ENCODE measurements at regions not wholly inside any gene's neighbourhood (a gene's known extent, or its start where the extent isn't known, plus 50 kb on each side); places are given as distances from the start of the nearest gene placed in this dataset.

DNA sequence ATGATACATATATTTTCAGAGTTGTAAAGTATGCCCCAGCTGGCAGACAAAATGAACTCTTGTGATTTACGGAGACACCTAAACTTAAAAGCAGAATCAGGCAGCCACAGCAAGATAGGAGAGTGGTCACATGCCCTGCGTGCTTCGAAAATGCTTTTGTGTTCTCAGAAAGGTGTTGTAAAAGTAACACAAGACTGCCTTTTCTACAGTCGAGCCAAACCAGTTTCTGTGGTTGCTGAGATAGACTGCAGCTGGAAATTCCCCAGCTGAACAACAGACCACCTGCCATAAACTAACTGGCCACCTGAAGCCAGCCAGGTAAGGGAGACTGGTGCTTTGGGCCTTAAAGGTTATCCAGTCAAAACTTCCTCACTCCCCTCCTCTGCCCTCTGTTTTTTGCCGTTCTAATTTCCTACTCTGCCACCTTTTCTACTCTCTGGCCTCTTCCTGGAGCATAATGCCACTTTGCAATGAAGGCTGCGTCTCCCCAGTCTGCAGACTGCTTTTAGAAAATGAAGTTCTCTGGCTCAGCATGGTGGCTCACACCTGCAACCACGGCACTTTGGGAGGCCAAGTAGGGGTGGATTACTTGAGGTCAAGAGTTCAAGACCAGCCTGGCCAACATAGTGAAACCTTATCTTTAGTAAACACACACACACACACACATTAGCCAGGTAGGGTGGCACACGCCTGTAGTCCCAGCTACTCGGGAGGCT lies 381.2 kb upstream of the SLITRK1 start:
- no peak for TF ChIP-seq POLR2A (IDR thresholded peaks at IDR 0.05; ENCODE audit: low read length)
- no peak for TF ChIP-seq GATA1 (IDR thresholded peaks at IDR 0.05; ENCODE audit: low read depth, low read length)

DNA sequence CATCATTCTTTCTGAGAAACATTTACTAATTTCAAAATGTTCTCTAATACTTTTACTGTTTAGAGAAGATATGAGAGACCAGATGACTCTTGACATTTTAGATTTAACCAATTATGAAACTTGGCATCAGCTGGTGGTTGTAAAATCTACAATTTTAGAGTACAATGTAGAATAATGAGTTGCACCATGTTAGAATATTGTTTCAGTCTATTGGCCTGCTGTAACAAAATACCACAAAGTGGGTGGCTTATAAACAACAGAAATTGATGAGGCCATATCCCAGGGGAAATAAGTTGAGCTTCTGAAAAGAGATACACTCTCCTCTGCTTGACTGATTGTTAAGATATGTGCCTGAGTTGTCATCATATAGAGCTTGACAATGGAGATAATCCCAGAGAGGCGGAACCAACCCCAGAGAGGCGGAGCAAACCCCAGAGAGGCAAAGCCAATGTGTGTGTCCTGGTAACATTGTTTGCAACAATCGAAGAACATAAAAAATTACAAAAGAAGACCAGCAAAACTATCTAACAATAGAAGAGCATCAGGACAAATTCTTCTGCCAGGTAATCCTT lies 373.0 kb upstream of the SLITRK1 start:
- no peak for TF ChIP-seq POLR2A (IDR thresholded peaks at IDR 0.05; ENCODE audit: low read length)
- no peak for TF ChIP-seq GATA1 (IDR thresholded peaks at IDR 0.05; ENCODE audit: low read depth, low read length)
- DNase-seq: no peak

More for the DNA sequence above, 381.2 kb upstream of the SLITRK1 start:
- no peak for DNase-seq

DNA sequence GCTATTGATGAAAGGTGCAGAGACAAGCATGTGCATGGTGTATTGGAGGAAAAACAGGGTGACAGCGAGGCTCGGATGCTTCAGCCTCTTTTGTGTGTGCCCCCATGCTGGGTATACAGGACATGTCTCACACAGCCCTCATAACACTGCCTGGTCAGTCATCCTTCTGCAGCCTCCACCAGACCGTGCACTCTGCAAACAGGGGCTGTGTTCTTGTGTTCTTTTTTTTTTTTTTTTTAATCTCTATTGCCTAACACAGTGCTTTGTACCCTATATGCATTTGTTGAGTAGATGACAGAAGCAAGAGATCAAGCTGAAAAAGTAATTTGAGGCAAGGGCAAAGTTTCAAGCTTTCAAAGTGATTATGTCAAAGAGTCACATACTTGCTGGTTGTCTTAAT lies 367.2 kb upstream of the SLITRK1 start:
- TF ChIP-seq POLR2A (IDR thresholded peaks at IDR 0.05; ENCODE audit: low read length): no peak
- TF ChIP-seq GATA1 (IDR thresholded peaks at IDR 0.05; ENCODE audit: low read depth, low read length): no peak
- no peak for DNase-seq

DNA sequence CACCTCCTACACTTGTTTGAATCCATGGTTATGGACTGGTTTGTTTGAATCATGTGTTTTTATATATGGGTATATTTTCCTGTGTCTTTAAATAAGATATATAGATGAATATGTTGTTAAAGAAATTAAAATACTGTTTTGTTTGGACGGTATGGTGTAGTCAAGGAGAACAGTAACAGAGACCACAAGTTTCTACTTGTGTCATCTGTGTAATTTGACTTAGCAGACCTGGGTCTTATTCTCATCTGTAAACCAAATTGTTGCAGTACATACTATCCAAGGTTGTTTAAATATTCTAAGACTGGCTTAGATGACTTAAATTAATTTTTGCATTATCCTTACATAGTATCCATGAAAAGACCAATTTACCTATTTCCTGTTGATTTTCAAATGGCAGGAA lies 361.1 kb upstream of the SLITRK1 start:
- no peak for TF ChIP-seq GATA1 (IDR thresholded peaks at IDR 0.05; ENCODE audit: low read depth, low read length)
- no peak for TF ChIP-seq POLR2A (IDR thresholded peaks at IDR 0.05; ENCODE audit: low read length)
- DNase-seq: no peak

DNA sequence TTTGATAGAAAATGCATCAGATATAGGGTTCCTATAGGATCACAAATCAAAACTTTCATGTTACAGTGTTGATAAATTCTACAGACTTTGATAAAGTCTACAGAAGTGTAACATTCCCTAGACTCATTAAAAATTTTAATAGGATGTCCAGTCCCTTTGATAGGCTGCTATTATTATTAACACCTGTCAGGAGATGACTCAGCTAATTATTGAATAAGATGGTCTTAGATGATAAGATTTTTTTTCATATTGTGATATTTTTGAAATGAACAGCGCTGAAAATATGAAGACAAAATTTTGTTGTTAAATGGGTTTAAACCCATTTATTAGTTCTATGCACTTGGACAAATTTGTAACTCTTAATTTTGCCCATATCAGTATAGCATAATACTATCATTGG lies 356.8 kb upstream of the SLITRK1 start:
- TF ChIP-seq GATA1 (IDR thresholded peaks at IDR 0.05; ENCODE audit: low read depth, low read length) (no peak), POLR2A (IDR thresholded peaks at IDR 0.05; ENCODE audit: low read length) (no peak)
- DNase-seq: no peak

DNA sequence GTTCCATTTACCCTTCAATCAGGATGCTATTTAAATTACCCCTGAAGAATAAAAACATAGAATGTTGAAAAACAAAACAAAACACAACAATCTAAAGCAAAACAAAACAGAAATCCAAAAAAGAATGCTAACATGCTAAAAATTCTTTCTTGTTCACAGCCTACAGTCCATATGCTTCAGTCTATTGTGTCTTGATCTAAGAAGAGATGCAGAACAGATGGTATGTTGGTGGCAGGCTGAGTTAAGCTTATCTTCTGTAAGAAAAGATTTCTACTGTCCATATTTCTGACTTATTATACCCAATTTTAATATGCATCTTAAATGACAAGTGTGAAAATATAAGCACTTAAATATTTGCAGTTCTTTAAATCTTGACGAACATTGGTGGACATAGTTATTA lies 356.1 kb upstream of the SLITRK1 start:
- DNase-seq: no peak
- no peak for TF ChIP-seq GATA1 (IDR thresholded peaks at IDR 0.05; ENCODE audit: low read depth, low read length)
- TF ChIP-seq POLR2A (IDR thresholded peaks at IDR 0.05; ENCODE audit: low read length): no peak

DNA sequence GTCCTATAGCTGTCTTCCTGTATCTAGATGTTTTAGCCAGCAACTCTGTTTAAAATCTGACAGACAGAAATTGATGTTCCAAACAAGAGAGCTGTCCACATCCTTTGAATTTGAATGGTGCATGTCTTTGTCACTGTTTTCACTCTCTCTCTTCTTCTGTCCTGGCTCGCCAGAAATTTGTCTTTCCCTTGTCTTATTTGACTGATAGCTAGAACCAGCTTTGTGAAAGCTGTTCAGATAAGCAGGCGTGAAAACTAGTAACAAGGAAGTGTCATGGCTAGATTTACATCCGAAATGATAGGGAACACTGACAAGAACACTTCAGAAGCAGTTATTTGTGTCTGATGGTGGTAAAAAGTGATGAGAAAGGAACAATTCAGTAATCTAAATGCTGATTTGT lies 354.9 kb upstream of the SLITRK1 start:
- TF ChIP-seq POLR2A (IDR thresholded peaks at IDR 0.05; ENCODE audit: low read length): no peak
- no peak for TF ChIP-seq GATA1 (IDR thresholded peaks at IDR 0.05; ENCODE audit: low read depth, low read length)
- DNase-seq: no peak

DNA sequence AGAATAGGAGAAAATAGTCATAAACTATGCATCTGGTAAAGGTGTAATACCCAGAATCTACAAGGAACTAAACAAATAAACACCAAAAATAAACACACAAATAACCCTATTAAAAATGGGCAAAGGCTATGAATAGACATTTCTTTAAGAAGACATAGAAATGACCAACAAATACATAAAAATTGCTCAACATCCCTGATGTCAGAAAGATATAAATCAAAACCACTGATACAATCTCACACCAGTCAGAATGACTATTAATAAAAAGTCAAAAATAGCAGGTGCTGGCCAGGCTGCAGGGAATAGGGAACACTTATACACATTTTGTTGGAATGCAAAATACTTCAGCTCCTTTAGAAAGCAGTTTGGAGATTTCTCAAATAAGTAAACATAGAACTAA lies 352.1 kb upstream of the SLITRK1 start:
- DNase-seq: no peak
- no peak for TF ChIP-seq POLR2A (IDR thresholded peaks at IDR 0.05; ENCODE audit: low read length)

DNA sequence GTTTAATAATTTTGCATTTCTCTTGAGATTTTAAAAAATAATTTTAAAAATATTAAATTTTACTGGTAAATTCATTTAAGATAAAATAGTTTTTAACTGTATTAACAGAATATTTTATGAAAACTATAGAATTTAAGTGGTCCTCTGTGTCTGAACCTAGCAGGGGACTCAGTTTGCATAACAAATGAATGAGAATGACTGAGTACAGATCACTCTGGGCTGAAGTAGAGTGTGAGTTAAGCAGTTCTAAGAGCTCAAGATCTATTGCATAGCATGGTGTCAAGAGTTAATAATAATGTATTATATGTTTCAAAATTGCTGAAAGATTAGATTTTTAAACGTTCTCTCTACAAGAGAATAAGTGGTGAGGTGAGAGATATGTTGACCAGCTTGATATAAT lies 348.3 kb upstream of the SLITRK1 start:
- TF ChIP-seq POLR2A (IDR thresholded peaks at IDR 0.05; ENCODE audit: low read length) (no peak), GATA1 (IDR thresholded peaks at IDR 0.05; ENCODE audit: low read depth, low read length) (no peak)

DNA sequence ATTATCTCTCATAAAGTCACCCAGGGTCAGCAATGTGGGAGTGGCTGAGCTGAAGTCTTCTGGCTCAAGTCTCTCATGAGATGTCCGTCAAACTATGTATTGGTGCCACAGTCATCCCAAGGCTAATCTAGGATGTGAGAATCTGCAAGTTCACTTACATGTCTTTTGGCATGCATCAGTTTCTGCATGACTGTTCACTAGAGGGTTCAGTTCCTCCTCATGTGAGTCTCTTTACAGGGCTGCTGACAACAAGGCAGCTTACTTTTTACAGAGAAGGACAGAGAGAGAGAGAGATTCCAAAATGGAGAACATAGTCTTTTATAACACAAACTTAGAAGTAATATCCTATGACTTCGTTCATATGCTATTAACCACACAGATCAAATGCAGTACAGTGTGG lies 328.8 kb upstream of the SLITRK1 start:
- TF ChIP-seq POLR2A (IDR thresholded peaks at IDR 0.05; ENCODE audit: low read length) (no peak), GATA1 (IDR thresholded peaks at IDR 0.05; ENCODE audit: low read depth, low read length) (no peak)
- no peak for DNase-seq

More for the DNA sequence above, 348.3 kb upstream of the SLITRK1 start:
- no peak for DNase-seq

DNA sequence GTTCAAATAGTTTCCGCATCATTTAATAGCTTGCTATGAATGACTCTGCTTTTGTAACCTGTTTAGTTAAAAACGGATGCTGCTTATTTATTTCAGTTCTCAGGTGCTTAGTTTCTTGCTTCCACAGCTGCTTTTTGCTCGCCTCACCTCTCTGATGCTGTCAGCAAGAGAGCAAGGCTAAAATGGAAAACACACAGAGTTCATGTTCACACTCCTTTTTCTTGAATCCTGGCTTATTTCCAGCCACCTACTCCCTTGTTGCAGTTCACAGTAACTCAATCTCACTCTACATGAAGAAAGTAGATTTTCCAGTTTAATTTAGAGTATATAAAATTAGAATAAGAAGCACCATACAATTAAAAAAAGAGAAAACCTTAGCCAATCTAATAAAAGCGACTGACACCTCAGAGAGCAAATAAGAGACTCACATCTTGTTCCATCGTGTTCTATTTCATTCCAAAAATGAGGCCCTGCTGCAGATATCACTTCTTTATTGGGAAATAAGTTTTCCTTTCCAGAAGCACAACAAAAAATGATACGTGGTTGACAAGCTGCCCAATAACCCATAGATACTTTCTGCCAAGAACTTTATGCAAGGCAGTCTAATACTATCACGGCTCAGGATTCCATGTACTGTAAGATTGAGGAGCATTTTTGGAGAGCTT lies 326.1 kb upstream of the SLITRK1 start:
- TF ChIP-seq GATA1 (IDR thresholded peaks at IDR 0.05; ENCODE audit: low read depth, low read length) (no peak), POLR2A (IDR thresholded peaks at IDR 0.05; ENCODE audit: low read length) (no peak)
- DNase-seq: no peak

DNA sequence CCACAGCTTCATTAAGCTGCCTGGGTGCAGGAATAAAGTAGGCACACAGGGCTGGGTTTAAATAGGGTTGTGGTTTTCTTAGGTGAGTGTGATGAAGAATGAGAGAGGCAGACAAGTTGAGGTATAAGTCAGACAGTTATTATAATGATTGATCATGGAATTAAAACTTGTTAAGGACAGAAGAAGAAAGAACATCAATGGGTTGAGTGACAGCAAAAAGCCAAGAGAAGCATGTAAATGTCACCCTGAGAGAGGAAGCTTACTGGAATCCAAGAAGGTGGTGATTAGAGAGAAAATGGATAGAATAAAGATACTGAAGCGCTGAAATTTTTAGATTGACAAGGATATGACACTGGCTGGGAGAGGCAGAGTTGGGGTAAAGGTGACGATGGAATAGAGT lies 325.2 kb upstream of the SLITRK1 start:
- no peak for TF ChIP-seq GATA1 (IDR thresholded peaks at IDR 0.05; ENCODE audit: low read depth, low read length)
- TF ChIP-seq POLR2A (IDR thresholded peaks at IDR 0.05; ENCODE audit: low read length): no peak
- no peak for DNase-seq

DNA sequence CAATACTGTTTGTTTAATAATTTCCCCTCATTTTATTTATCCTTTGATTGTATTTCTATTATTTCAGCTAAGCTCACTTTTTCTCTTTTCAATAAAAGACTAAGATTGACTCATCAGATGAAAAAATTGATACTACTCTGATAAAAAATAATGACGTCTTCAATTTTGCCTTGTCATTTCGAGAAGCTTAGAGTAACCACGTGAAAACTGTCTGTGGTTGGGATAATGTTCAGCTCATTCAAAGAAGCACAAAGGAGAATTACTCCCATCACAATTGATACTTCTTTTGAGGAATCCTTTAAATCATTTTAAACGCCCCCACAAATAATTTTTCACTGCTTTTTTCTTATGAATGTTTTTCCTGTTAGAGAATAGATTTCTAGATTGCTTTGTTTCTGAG lies 318.7 kb upstream of the SLITRK1 start:
- DNase-seq: no peak
- no peak for TF ChIP-seq GATA1 (IDR thresholded peaks at IDR 0.05; ENCODE audit: low read depth, low read length)
- TF ChIP-seq POLR2A (IDR thresholded peaks at IDR 0.05; ENCODE audit: low read length): no peak

DNA sequence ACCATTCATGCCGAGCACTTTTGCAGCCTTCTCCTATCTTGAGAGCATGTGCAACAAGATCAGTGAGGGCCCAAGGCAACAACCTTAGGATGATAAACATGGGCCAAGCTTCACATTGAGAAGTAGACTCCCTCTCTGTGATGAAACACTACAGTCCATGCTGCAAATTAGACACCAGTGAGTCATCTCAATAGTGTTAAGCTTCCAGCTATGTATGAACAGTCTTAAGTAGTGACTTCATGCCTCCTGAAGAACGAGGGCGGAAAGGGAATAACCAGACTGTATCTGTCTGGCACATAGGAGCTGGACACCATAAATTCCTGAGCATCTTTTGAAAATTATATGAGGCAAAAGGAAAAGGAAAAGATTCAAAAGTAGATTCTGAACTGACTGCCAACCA lies 309.9 kb upstream of the SLITRK1 start:
- no peak for DNase-seq
- no peak for TF ChIP-seq GATA1 (IDR thresholded peaks at IDR 0.05; ENCODE audit: low read depth, low read length)
- TF ChIP-seq POLR2A (IDR thresholded peaks at IDR 0.05; ENCODE audit: low read length): no peak

DNA sequence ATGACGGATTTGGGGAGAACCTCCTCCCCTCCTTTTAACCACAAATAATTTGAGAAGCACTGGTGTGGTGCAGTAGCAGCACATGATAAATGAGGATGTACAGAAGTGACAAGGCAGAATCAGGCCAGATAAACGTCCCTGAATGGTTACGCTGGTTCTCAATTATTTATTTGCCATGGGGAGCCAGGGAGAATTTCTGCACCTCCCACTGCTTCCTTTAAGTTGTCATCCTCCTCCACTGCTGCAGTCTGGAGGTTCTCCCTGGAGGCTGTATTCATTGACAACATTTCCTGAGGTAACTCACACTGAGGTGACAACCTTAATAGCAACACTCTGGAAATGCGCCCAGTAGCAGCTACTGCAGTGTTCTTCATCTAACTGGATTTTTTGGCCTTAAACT lies 308.9 kb upstream of the SLITRK1 start:
- TF ChIP-seq GATA1 (IDR thresholded peaks at IDR 0.05; ENCODE audit: low read depth, low read length) (no peak), POLR2A (IDR thresholded peaks at IDR 0.05; ENCODE audit: low read length) (no peak)
- no peak for DNase-seq

Measured in erythroblast (primary cell).